GM23338 (cell line): ENCODE measurements at regions not wholly inside any gene's neighbourhood (a gene's known extent, or its start where the extent isn't known, plus 50 kb on each side); places are given as distances from the start of the nearest gene placed in this dataset.

Source experiments
- CTCF ChIP-seq, 2 experiments: fragments of 200-600 bp in 1 of 2; sonication (generic) in 1 of 2; conservative IDR thresholded peaks; 2 replicates each; pipeline versions ENCODE4 v1.5.1 to v1.6.1; 2016 to 2017; ENCODE audit warnings: antibody characterized with exemption in 2 of 2, low read depth in 2 of 2, mild to moderate bottlenecking in 2 of 2, moderate library complexity in 1 of 2
- EZH2 ChIP-seq: fragments of 200-600 bp; sonication (generic); IDR thresholded peaks from one replicate; pipeline ENCODE4 v1.8.0; 2017; ENCODE audit warnings: antibody characterized with exemption, mild to moderate bottlenecking, low read depth; ENCODE audit not compliant: unreplicated experiment

- TF ChIP-seq CTCF (conservative IDR thresholded peaks at IDR 0.05; ENCODE audit: low read depth in 2 of 2) = no peak
- no peak for TF ChIP-seq EZH2
Observed at GRCh38 chr11:11163669-11164333, 189.2 kb downstream of the CSNK2A3 start.
